GM21367 (cell line): ENCODE measurements at regions not wholly inside any gene's neighbourhood (a gene's known extent, or its start where the extent isn't known, plus 50 kb on each side); places are given as distances from the start of the nearest gene placed in this dataset.

ENCODE experiments used
- ATAC-seq: cut with Tn5 transposase; IDR thresholded peaks from one replicate; pipeline ENCODE4 v1.9.1; 2021; ENCODE audit not compliant: unreplicated experiment

GRCh38 chr2:5119046-5119445 is 573.1 kb upstream of the SOX11 start:
- ATAC-seq: no peak

DNA sequence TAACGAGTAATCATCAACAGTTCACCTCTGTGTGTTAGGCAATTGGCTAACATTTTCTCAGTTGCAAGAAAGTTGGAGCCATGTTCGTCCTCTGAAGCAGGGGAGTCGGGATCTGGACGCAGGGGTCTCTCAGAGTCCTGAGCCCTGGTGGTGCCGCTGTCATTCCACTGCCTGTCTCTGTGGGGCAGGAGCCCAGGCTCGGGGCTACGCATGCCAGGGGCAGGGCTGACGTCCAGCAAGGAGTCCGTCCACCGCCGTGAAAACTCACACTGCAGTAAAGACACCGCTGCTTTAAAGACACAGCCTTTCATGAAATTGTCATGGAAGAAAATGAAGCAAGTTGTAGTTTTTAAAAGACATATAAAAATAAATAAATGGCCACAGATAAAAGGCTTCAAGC is 571.1 kb upstream of the SOX11 start:
- ATAC-seq: no peak

DNA sequence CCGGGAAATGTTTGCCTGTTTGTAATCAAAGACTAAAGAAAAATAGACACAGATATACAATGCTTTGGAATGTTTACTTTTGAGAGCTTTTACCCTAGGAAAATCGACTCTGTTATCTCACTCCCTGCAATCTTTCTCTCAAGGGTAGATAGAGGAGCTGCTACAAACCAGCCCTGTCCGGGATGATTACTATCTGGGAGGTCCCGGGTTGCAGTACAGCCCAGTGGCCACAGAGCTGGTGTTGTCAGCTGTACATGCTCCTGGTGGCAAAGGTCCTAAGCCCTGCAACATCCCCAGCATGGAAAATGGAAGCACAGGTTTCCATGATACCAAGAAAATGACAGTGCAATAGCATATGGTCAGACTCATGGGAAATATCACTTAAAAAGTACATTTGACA is 570.5 kb upstream of the SOX11 start:
- no peak for ATAC-seq

GRCh38 chr2:5123582-5124196 is 568.5 kb upstream of the SOX11 start:
- ATAC-seq: no peak

DNA sequence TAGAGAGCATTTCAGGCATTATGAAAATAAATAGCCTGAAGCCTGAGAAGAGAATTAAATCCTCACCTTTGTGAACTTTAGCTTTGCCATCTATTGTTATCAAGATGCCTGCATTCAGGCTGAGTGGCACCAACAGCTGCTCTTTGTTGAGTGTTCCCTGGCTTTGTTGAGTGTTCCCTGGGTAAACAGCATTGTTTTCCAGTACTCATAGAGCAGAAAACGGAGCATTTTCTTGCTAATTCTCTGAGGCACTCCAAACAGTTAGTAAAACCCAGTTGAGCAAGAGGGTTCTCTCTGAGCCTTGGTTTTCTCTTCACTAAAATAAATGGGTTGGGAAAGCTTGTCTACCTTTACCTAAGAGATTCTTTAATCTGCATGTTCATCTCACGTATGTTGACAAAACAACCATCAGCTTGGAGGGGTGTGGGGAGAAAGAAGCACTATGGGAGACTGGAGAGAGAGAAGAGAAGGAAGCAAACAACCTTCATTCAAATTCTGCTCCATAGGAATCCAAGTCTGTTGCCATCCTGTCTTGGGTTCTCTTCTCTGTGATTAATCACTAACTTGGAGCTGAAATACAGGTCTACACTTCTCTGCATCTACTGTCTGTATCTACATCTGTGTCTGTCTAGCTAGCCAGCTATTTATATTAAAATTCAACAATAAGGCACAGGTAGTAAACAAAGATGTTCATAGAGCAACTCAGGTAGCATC is 567.0 kb upstream of the SOX11 start:
- ATAC-seq: no peak

DNA sequence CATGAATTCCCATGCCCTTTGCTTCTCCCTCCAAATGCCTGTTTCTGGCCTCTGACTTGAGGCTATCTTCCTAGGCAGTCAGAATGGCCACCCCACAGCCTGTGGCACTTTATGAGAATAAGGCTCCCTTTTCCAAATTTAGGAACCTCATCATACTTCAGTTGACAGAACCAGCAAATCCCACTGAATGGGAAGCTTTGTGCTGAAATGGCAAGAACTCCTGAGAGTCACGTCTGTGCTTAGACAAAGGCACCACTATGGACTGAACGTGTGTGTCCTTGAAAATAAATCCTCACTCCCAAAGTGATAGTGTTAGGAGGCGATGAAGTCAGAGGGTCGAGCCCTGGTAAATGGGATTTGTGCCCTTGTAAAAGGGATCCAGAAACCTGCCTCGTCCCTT is 559.9 kb upstream of the SOX11 start:
- ATAC-seq: no peak

DNA sequence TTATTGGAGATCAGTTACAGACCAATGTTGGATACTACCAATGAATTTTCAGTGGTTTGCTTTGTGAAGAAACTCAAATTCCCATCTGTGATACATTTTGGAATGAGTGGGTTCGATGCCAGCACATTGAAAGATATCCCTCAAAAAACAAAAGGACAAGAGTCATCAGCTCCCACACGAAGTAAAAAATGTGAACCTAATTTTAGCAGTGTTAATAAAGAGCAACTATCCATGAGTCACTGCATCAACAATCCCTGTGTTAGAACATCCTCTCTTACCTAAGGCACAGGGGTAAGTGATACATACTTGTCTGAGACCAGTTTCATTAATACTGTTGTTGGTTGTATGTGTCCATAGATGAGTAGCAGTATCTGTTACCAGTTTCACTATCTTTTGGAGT is 551.8 kb upstream of the SOX11 start:
- no peak for ATAC-seq

DNA sequence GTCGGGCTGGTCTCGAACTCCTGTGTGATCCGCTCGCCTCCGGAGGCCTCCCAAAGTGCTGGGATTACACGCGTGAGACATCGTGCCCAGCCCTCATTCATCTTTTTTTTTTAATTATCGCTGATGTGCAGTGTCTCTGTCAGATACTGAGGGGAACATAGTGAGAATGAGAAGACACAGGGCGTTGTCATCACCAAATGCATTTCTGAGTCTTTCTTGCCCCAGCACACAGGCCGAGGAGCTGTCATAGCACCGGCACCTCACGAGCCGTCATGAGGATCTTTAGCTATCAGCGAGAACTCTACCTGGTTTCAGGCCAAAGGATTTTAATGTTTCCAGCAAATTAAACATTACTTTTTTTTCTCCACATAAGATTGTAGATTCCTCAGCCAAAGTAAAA is 548.0 kb upstream of the SOX11 start:
- ATAC-seq: no peak

DNA sequence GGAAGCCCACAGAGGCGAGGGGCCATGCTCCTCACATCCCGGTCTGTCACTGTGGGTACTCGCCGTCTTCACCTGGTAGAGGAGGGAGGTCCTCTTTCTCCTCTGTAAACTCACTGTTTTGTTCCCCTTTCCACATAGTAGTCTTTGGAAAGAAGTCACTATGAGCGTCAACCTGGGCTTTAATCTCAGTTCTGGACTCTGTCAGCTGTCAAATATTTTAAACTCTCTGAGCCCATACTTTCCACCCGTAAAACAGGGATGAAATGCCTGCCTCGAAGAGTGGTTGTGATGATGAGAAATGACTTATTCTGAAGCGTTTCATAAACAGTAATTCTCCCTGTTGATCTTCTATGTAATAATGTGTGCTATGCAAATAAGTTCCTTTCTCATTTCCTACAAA is 547.1 kb upstream of the SOX11 start:
- ATAC-seq: no peak

DNA sequence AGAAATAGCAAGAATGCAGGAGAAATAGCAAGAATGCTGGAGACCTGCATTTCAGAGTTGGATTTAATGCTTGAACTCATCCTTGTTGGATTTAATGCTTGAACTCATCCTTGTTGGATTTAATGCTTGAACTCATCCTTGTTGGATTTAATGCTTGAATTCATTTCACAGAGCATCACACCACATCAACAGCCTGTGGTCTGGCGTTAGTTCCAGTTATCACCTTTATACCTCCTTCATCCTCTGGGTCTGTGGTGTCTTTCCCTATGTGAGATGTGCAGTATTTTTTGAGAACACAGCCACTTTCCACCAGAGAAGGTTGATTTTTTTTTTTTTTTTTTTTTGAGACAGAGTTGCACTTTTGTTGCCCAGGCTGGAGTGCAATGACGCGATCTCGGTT is 546.4 kb upstream of the SOX11 start:
- no peak for ATAC-seq

- no peak for ATAC-seq
Observed at GRCh38 chr2:5148392-5149085, 543.6 kb upstream of the SOX11 start.

GRCh38 chr2:5150871-5151270 is 541.3 kb upstream of the SOX11 start:
- no peak for ATAC-seq

DNA sequence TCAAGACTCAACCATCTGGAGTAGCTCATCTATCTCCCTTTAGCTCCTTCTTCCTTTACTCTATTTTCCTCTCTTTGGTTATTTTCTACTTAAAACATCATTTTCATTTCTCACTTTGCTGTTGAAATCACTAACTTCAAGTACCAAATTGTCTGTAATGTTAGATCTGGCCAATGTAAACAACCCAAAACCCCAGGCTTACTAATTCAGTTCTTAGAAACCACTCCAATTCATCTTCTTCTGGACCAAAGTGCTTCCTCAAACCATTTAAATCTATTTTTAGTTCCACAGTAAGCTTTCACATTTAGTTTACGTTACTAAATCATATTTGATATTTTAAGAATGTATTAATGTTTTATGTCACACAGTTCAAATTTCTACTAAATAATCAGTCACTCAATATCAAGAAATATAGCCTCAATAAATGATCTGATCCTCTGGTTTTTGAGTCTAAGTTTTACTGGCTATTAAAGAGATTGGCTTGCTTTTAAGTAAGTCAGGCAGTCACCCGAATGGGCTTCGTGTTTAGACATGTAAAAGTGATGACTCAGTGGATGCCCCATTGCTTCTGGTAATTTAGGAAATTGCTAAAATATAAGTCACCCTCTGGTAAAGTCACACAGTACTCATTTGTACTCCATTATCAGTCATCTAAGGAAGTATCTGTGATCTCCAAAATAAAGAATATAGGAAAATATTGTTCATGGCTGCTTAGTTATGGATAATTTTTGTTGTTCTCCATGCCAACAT is 527.2 kb upstream of the SOX11 start:
- no peak for ATAC-seq

- no peak for ATAC-seq
Observed at GRCh38 chr2:5172923-5173322, 519.3 kb upstream of the SOX11 start.

GRCh38 chr2:5173876-5174535 is 518.2 kb upstream of the SOX11 start:
- ATAC-seq: no peak

- ATAC-seq: no peak
Observed at GRCh38 chr2:5175231-5175630, 517.0 kb upstream of the SOX11 start.

DNA sequence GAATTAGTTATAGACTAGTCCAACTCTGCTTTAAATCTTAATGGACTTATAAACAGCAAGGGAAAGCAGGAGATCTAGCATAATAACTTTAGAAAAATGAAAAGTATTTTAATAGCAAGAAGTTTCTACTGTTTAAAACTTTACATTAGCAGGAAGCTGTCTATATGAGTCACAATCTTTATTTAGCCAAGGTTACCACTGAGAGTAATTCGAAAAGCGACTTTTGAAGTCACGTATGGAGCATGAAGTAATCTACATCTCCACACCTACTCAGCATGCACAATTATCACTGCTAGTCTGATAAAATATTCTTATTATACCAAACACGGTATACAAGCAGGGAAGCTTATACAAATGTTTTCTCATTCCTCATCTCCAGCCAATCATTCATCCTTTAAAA is 515.4 kb upstream of the SOX11 start:
- ATAC-seq: no peak

- ATAC-seq: no peak
Observed at GRCh38 chr2:5183031-5183430, 509.2 kb upstream of the SOX11 start.

- ATAC-seq: no peak
Observed at GRCh38 chr2:5187283-5187682, 504.9 kb upstream of the SOX11 start.

- no peak for ATAC-seq
Observed at GRCh38 chr2:5188636-5189035, 503.5 kb upstream of the SOX11 start.

GRCh38 chr2:5190023-5190422 is 502.2 kb upstream of the SOX11 start:
- ATAC-seq: no peak
